COR-L47 (cell line): ENCODE measurements at regions not wholly inside any gene's neighbourhood (a gene's known extent, or its start where the extent isn't known, plus 50 kb on each side); places are given as distances from the start of the nearest gene placed in this dataset.
A peak's percentile ranks its signal among the peaks of the same experiment; 100 is the strongest.

Experiments used
- DNase-seq: peaks from one replicate; lab custom pipeline; 2025; lab: John Stamatoyannopoulos, UW

DNA sequence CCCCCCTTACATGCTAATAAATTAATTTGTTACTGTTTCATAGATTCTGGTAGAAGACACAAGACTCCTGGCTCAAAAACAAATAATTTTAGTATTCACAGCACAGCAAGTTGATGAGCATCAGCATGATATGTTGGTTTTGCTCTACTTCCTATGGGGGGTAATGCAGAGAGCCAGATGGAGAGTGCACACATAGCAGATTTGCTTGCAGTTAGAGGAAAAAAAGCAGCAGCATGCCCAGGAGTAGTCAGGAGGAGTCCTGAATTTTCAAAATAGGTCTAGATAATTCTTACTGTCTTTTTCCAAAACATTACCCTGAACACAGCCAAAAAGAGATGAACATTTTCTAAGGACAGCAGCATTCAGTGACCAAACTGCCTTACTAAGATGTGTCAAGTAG is 261.3 kb downstream of the COX7C start:
- no peak for DNase-seq

DNA sequence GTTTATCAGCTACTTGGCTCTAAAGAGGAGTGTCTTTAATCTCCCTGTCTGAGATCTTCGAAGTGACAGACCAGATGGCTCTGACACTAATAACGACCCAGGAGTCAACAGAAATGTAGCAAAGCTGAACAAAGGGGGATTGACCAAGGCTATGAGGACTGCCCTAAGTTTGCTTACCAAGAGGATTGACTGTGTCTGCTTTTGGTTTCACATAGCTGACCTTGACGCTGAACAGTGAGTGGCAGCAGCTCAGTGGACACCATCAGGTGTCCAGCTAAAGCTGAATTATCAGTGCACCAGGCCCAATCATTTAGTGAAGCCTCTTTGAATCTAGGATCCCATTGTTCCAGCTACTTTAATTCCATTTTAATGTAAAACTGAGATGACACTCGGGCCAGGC is 262.6 kb downstream of the COX7C start:
- no peak for DNase-seq

DNA sequence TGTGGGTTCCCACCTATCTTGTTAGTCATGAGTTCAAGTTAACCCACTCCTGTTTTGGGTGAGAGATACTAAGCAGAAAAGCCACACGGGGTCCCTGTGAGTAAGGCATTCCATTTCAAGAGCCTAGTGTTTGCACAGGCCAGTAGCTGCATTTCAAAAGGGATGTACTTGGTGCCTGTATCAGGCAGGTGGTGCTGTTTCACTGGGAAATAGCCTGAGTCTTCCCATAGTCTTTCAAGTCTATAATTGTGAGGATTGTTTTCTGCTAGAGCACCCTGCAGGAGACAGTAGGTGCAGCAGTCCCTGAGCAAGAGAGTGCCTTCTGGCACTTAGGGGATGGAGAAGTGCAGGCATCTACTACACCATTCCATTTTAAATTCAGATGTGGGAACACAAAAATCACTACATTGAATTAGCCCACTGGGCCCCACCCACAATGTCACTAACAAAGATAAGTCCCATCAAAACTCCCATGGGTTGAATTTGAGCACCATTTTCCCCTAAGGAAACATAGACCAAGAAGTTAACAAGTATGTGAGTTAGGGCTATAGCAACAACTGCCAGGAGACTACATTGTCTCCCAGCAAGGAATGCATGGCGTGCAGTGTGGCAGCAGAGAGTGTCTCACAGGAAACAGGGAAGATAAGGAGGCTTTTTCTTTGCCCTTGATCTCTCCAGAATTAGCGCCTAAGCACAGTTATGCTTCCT is 263.2 kb downstream of the COX7C start:
- DNase-seq, result peak; percentile 72

DNA sequence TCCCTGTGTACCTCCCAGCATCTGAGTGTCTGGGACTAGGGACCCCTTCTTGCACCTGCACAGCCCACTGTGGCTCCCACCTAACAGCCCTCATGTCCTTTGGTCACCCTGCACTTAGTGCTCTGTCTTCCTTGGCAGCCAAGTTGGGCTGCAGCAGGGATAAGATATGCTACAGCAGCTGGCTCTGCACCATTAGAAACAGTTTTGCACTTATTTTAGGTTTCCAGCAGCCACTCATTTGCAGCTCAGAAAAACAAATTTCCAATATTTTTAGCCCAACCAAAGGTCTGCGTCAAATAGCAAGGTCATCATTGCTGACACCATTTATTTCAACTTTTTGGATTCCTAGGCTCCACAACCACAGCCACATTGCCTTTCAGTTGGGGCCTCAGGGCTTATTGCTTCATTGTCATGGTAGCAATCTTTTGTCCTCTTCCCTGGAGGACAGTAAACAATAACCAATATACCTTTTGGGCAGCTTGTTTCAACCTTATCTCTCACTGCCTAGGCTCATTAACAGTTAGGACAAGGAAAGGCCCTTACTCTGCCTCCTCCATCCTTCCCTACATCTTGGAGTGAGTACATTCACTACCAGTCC is 263.9 kb downstream of the COX7C start:
- DNase-seq, result no peak

DNA sequence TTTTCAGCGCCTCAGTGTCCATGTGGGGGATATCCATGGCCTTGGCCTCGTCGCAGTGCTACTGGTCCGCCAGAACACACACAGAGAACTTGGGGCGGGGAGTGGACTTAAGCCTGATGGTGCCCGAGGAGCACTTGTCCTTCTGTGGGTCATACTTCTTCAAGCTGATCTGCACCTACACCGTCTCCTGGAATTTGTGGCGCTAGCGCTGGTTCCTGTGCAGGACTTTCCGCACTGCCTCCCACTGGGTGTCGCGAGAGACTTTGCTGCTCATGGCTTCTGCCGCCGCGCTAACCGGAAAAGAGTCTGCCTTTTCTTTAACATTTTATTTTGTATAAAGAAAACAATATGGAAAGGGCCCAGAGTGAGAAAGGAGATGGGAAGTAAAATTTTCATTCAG is 266.9 kb downstream of the COX7C start:
- no peak for DNase-seq

DNA sequence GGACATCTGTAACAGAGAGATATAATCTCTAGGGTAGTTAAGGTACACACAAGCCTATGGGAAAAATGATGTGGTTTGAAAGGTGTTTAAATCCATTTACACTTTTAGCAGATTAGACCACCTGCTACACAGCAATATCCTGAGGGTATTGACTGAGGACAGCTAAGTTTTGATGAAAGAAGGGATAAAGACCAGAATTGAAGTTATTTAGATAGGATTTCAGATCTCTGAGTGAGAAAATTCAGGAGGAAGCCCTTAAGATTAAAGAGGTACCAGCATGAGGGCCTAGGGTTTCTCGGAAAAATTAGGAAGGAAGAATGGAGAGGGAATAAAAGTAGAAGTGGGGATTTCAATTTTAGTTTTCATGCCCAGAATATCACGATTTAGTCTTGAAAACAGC is 267.3 kb downstream of the COX7C start:
- no peak for DNase-seq

DNA sequence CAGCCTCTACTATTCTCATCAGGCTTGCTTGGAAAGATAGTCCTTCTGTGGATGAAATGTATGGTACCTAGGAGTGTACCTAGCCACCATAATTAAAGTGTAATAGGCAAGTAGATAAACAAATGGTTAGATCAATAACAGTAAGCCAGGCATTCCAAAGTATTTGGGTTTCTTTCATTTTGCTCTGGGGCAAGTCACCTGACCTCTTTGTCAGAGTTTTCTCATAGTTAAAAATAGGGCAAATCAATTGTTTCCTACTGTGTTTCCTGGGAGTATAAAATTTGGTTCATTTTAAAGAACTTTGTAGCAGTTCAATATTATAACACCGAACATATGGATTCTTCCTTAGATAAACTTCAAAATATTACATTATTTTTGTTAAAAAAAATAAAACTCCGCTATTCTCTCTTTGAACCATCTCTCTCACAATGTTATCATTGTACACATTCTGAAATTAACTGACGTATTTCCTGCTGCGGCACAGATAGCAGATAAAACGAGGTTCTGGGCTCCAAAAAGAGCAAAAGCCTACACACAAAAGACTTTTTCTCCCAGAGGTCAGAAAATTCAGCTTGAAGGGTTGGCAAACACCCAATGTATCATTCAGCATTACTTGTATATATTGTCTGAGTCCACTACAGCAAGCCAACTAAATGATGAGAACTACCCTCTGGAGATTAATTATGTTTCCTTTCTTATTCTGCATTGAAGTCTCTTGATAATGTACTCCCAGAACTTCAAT is 267.9 kb downstream of the COX7C start:
- DNase-seq, result no peak

DNA sequence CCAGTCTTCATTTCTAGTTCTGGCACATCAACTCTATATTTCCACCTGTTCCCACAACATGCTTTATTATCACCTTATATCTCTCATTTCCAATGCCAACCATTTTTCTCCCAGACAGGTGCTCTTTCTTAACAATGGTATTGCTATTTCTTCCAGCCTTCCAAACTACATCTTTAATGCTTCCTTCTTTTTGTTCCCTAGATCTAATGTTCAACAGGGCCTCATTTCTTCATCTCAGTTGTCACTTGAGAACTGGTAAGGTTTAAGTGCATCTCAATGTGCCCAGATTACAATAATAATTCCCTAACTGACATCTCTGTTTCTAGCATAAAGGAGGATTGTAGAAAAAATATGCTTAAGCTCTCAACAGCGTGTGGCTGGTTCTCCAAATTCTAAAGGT is 272.6 kb downstream of the COX7C start:
- DNase-seq, result no peak

DNA sequence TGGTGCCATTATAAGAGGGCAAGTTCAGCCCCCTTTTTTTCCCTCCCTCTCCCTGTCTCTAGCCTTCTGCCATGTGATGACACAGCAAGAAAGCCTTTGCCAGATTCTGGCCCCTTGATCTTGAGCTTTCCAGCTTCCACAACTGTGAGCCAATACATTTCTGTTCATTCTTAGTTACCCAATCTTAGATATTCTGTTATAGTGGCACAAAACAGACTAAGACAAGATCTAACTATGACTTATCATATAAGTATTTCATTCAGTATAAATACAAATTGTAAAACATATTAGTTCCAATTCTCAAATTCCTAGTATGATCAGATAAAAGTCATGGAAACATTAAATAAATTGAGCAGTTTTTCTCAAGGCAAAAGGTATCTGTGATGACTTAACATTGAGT is 276.3 kb downstream of the COX7C start:
- DNase-seq, result no peak

DNA sequence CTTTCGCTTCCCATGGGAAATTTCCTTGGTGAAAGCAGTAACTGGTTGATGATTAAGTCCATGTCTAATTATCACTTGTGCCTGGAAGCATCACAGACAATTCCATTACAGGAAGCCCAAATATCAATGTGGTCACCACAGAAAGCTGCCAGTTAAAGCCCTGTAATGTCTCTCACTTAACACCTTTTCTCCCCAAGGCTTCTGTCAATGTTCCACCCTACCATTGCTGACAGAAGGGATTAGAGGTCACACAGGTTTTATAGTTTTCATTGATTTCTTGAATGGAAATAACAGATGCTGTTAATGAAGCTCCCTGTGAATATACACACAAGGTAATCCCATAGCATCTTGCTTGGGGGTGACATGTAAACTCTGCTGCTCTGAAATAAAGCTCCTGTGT is 279.2 kb downstream of the COX7C start:
- DNase-seq, result no peak

DNA sequence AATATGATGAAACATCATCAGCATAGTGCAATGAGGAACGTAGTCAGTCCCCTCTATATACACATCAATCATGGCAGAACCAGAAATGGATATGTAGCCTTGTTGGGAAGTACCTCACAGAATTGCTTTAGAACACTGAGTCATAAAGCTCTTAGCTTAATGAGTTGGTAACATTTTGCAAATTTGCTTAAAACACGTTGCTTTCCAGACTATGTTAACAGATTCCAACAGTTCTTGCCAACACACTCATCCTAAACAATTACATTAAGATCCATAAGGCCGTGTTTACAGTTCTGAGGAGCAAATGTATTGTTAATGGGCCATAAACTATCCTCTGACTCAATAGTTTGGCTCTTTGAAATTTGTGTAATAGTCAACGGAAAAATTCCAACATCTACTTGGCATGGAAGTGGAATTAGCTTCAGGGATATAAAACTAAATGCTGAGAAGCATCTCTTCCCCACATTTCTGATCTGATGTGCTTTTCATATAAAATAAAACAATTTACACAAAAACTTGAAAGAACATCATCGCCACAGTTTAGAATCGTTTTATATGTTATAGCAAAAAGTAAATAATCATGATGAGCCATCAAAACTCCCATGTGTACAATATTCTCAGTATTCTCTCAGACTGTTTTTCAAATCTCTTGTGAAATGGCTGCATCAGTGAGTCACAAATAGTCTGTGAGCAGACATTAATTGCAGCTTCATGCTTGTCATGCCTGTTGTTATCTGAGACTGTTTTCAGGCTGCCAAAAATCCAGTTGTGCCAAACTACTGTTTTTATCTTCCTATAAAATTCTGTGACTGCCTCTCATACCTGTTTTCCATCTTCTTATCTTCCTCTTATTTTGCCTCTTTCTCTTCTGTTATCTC is 291.9 kb downstream of the COX7C start:
- no peak for DNase-seq

DNA sequence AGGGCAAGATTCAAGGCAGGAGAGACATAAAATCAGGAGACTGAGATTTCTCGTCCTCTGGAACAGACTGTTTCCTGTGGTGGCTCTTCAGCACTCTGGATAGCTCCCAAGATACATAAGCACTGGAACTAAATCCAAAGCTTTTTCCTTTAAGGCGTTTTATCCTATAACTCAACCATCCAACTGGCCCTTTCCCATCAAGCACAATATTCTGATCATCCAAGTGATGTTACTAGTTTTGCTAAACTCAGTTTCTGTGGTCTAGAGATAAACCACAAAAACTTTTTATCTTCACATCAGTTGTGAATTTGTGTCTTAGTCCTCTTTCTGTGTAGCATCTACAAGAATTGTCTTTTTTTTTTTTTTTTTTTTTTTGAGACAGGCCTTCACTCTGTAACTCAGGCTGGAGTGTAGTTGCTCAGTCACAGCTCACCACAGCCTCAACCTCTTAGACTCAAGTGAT is 299.4 kb downstream of the COX7C start:
- no peak for DNase-seq

DNA sequence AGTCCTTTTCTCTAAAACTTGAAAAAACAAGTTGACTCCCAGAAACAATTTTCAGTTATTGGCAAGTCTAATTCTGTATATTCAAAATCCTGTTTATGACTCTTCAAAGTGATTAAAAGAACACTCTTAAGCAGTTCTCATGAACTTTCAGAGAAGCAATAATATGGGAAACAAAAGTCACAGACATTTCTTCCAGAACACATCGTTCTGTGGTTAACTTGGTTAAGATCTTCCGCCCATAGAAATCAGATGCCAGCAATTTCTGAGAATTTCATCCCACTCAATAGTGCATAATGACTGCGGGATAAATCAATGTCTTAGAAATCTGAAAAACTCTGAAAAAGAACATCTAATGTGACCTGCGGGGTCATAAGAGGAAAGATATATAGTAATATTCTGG is 300.5 kb downstream of the COX7C start:
- no peak for DNase-seq

DNA sequence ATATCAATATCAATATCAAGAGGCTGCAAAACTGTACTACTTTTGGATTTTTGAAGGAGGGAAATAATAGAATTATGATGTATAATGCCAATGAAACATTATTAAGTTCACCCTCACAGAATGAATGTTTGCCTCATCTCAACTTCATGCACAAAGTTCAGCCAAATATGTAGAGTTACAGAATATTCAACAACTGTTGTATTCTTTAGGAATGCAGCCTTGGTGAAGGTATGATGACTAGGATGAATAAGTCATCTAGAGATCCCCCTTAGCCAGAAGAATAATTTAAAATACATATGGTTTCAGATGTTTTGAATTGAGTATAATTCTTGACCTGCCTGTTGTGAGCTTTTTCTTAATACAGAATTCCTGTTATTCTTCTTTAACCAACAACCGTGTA is 308.3 kb downstream of the COX7C start:
- no peak for DNase-seq

DNA sequence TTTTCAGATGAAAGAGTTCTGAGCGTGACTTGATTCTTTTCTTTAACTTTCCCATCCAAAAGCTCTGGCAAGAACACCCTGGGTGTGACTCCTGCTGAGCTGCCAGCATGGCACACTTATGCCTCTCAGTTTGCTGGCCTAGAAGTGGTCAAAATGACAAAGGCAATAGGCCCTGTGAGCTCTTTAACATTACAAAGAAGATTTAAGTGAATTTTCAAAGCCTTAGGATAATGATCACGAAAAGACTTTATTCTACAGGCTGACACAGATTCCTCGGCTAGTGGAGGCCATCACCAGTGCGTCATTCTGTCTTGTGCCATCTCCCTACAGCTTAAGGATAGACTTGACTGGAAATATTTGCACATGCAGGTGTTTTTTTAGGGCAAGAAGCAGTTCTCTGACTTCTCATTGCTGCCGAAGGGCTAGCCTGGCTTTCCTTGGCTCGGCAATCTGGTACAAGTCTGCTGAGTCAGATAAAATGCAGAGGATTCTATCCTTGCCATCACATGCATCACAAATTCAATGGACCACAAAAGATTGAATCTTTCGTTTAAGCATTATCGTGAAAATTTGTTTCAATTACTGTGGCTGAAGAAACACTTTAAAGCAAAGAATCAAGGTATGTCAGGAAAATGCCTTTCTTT is 311.5 kb downstream of the COX7C start:
- no peak for DNase-seq

DNA sequence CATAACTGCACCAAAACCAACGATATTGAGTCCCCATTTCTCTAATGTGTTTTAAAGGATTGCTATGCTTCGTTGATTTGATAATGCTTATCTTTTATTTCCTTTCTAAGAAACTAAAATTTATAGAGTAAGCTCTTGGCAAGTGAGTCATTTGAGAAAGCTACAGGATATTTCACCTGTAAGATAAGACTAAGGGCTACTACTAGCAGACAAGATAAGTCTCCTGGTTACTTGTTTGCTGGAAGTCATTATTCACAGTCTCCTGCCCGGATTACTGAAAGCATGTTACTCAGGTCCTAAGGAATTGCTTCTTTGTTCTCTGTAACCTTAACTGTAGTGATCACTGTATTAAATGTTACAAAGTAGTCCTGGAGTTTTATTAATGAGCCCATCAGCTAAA is 315.9 kb upstream of the RASA1 start:
- DNase-seq, result no peak

DNA sequence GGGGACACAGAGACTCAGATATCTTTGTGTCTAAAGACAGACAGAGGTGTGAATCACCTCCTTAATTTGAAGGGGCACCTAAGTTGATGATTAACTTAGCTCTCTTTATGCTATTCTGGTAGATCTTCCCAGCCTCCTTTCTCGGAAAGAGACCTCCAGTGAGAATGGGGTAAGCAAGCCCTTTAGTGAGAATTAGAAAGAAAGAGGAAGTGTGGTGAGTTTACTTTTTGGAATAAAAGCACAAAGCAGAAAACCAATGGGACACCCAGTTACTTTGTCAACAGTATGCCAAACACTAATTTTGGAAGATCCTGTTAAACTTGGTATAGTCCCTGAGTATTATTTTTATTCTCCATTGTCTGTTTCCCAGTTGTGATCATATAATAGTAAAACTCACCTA is 302.8 kb upstream of the RASA1 start:
- no peak for DNase-seq

DNA sequence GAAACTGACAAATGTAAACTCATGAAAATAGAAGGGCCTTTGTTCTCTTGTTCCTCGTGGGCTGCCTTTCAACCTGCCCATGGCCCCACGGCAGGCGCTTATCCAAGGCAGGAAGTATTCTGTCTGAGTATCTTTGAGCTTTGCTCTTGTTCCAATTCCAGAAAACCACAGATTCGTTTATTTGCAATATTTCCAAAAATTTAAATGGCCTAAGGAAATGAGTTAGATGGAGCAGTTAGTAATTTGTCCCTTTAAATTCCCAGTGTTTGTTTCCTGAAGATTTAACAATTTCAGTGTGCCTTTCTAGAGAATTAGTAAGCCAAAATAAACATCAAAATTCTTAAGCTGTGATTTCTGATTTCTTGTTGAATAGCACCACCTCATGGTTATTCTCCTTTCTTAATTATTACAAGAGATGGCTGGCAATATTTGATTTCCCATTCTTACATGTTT is 299.4 kb upstream of the RASA1 start:
- peak; percentile 25 for DNase-seq

DNA sequence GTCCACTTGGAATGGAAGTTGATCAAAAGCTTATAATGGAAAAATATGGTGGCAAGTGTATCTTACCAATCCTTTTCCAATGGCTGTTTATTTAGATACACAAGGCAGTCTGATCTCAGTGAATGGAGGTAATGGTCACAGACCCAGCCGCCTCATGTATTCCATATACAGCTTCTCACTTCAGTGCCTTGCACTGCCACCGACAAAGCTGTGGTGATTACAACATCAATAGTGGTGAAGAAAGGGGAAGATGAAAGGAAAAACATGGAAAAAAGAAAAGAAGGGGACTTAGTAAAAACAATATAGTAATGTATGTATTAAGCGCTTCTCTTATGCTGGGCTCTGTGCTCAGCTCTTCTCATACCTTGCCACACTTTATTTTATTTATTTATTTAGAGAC is 297.3 kb upstream of the RASA1 start:
- no peak for DNase-seq

DNA sequence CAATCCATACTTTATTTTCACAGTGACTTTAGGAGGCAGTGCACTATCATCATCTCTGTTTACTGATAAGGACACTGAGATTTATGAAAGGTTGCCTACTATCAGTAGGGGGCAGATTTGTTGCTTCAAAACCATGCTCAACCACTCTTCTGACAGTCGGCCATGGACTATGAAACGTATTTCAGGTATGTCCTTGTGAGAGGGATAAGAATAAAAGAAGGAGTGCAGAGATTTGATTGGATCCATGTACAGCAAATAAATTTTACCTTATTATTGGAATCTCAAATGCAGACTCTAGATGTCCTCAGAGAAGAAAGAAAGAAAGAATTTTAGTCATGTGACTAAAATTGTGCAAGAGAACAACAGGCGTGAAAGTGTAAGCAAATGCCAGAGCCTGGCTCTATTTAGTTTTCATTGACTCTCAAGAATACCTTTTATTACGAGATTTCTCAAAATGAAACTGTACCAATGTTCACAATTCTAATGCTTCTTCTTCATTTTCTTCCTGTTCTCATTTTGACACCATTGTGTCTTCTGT is 296.6 kb upstream of the RASA1 start:
- DNase-seq, result no peak

DNA sequence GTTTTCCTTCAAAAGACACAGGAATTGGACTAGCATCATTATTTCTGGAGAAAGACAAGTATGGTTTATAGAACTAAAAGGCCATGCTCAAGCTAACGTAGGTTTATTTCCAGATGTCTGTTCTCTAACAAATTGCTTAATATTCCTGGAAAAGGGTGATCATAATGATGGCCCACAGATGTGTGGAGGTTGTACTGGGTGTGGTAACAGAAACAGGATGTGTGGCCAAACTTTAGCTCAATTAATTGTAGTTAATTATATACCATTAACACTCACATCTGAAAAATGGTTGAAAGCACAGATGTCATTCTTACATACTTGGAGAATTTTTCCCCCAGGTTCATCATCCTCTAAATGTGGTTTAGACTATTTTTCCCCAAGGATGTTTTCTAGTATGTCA is 292.7 kb upstream of the RASA1 start:
- DNase-seq, result no peak

DNA sequence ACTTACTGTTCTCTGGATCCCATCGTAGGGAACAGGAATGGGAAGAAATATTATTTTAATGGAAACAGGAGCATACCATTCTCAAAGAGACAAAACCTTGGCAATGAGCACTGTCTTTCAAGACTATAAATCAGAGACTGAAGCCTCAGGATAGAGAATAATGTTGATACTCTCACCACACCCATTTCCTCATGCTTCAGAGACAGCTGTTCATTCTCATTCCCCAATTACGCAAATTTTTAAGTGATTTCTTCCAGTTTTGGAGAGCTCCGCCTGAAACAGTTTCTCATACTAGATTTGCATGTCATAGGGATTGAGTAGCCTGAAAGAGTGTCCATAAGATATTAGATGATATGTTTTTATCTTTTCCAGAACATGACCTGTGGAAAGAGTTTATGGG is 290.5 kb upstream of the RASA1 start:
- DNase-seq, result no peak
